ENCODE measurements at regions not wholly inside any gene's neighbourhood (a gene's known extent, or its start where the extent isn't known, plus 50 kb on each side); places are given as distances from the start of the nearest gene placed in this dataset.

DNA sequence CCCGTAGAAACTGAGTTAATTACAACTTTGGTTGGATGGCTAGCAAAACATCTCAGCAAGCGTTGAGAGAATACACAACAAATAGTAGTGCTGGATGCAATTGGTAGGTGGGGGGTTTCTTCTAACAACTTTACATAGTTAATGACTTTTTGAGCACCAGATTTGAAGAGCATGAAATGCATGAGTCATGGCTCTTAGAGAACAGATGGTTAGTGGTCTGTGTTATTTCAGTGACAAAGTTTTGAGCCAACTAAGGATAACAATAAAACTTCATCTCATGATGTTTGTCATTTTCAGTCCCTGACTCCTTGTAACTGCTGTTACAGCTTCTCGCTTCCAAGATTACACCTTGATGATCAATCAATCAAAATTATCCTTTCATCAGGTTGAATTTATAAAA, 399.0 kb upstream of the BRINP1 start:
- Histone ChIP-seq H3K36me3 (replicated peaks in 1 of 2; ENCODE audit: control insufficient read depth in 1 of 2, insufficient read depth in 2 of 2, low read length in 2 of 2) (no peaks in the 10 kb centered on the region), H3K27ac (ENCODE audit: low read depth in 1 of 2, low read length in 2 of 2) (no peak overlapping the region), H3K79me2 (ENCODE audit: insufficient read depth, low read length) (no peaks in the 10 kb centered on the region), H3K4me2 (replicated peaks; ENCODE audit: extremely low read depth, low read length, poor library complexity, severe bottlenecking) (no peak overlapping the region), H3K9me3 (replicated peaks in 1 of 2; ENCODE audit: control insufficient read depth in 1 of 2, insufficient read depth in 1 of 2, low read length in 2 of 2) (no peaks in the 10 kb centered on the region), H3K27me3 (ENCODE audit: control insufficient read depth in 2 of 2, insufficient read depth in 2 of 2, low read length in 2 of 2) (no peaks in the 10 kb centered on the region), H4K20me1 (ENCODE audit: insufficient read depth, low read length) (no peaks in the 10 kb centered on the region), H2AFZ (ENCODE audit: insufficient read depth, low read depth, low read length, poor library complexity, severe bottlenecking) (no peak overlapping the region), H3K9ac (ENCODE audit: insufficient read depth, low read length, poor library complexity, severe bottlenecking) (no peak overlapping the region), H3K4me1 (ENCODE audit: control insufficient read depth in 1 of 2, insufficient read depth in 2 of 2, low read length in 2 of 2) (no peaks in the 10 kb centered on the region), H3K4me3 (replicated peaks in 1 of 3; ENCODE audit: low read depth in 2 of 3, low read length in 3 of 3) (no peak overlapping the region)
- Mint-ChIP-seq H3K9me3 (no peaks in the 10 kb centered on the region), H3K27me3 (ENCODE audit: low read depth in 3 of 3) (peaks cover 0 to 1% (median 0%) of the 10 kb centered on the region in 3 donors), H3K4me1 (no peaks in the 10 kb centered on the region), H3K4me3 (no peak overlapping the region), H3K27ac (no peak overlapping the region), H3K36me3 (no peaks in the 10 kb centered on the region)
- TF ChIP-seq CTCF (IDR thresholded peaks at IDR 0.05) = no peak
- 86% methylated on average over 1 of the region's 3 CpGs for WGBS (ENCODE audit: insufficient coverage)
- DNase-seq = no peak
- intact Hi-C loops (cut with micrococcal nuclease) = no loop called here

GRCh38 chr9:119765632-119766175, 396.5 kb upstream of the BRINP1 start:
- H4K20me1 ChIP-seq (ENCODE audit: insufficient read depth, low read length) = no peaks in the 10 kb centered on the region
- WGBS (ENCODE audit: insufficient coverage) = no CpG with 5 or more reads among the region's 2 CpGs
- no peaks in the 10 kb centered on the region for H3K79me2 ChIP-seq (ENCODE audit: insufficient read depth, low read length)
- H3K4me1 Mint-ChIP-seq = no peaks in the 10 kb centered on the region
- H3K27ac Mint-ChIP-seq = no peak overlapping the region
- no peaks in the 10 kb centered on the region for H3K27me3 Mint-ChIP-seq (ENCODE audit: low read depth in 3 of 3)
- H2AFZ ChIP-seq (ENCODE audit: insufficient read depth, low read depth, low read length, poor library complexity, severe bottlenecking) = no peak overlapping the region
- no peak overlapping the region for H3K4me3 Mint-ChIP-seq
- no peak overlapping the region for H3K27ac ChIP-seq (ENCODE audit: low read depth in 1 of 2, low read length in 2 of 2)
- H3K9me3 ChIP-seq (replicated peaks in 1 of 2; ENCODE audit: control insufficient read depth in 1 of 2, insufficient read depth in 1 of 2, low read length in 2 of 2) = no peaks in the 10 kb centered on the region
- DNase-seq = no peak
- intact Hi-C loops (cut with micrococcal nuclease) = no loop called here
- no peak overlapping the region for H3K4me3 ChIP-seq (replicated peaks in 1 of 3; ENCODE audit: low read depth in 2 of 3, low read length in 3 of 3)
- no peak overlapping the region for H3K4me2 ChIP-seq (replicated peaks; ENCODE audit: extremely low read depth, low read length, poor library complexity, severe bottlenecking)
- H3K4me1 ChIP-seq (ENCODE audit: control insufficient read depth in 1 of 2, insufficient read depth in 2 of 2, low read length in 2 of 2) = no peaks in the 10 kb centered on the region
- no peaks in the 10 kb centered on the region for H3K36me3 Mint-ChIP-seq
- no peak overlapping the region for H3K9ac ChIP-seq (ENCODE audit: insufficient read depth, low read length, poor library complexity, severe bottlenecking)
- H3K27me3 ChIP-seq (ENCODE audit: control insufficient read depth in 2 of 2, insufficient read depth in 2 of 2, low read length in 2 of 2) = no peaks in the 10 kb centered on the region
- peaks cover 0 to 2% (median 0%) of the 10 kb centered on the region in 7 donors for H3K9me3 Mint-ChIP-seq
- no peak for TF ChIP-seq CTCF (IDR thresholded peaks at IDR 0.05)
- no peaks in the 10 kb centered on the region for H3K36me3 ChIP-seq (replicated peaks in 1 of 2; ENCODE audit: control insufficient read depth in 1 of 2, insufficient read depth in 2 of 2, low read length in 2 of 2)

Measured in CD14-positive monocyte (primary cell).